Breast epithelium (tissue), 4 donors: ENCODE measurements at regions not wholly inside any gene's neighbourhood (a gene's known extent, or its start where the extent isn't known, plus 50 kb on each side); places are given as distances from the start of the nearest gene placed in this dataset.

ENCODE experiments used
- DNase-seq, 2 donors: peaks; one replicate each; pipeline ENCODE4 v3.0.0-alpha.2; 2019; ENCODE audit warnings: low spot score in 2 of 2
- H3K27ac ChIP-seq, 2 donors: fragments of 200-600 bp; sonication (generic) in 1 of 2; one replicate each; pipeline ENCODE4 v1.5.1; 2016 to 2019; ENCODE audit warnings: mild to moderate bottlenecking in 1 of 2
- H3K27me3 ChIP-seq, 2 donors: fragments of 200-600 bp; sonication (generic) in 1 of 2; one replicate each; pipeline versions ENCODE4 v1.5.1 to v1.6.0; 2017 to 2019; ENCODE audit warnings: control low read depth in 1 of 2, mild to moderate bottlenecking in 1 of 2
- H3K36me3 ChIP-seq: fragments of 200-600 bp; one replicate; pipeline ENCODE4 v1.5.1; 2019
- H3K4me1 ChIP-seq, 2 donors: fragments of 200-600 bp; sonication (generic); one replicate each; pipeline ENCODE4 v1.5.1; 2016 to 2019; ENCODE audit warnings: control low read depth in 1 of 2
- H3K4me3 ChIP-seq, 3 donors: fragments of 200-600 bp; sonication (generic); 1 replicate in 2 of 3; 2 replicates in 1 of 3; pipeline ENCODE4 v1.5.1; 2016 to 2019; ENCODE audit warnings: mild to moderate bottlenecking in 3 of 3, moderate library complexity in 2 of 3
- H3K9me3 ChIP-seq, 2 donors: fragments of 200-600 bp; sonication (generic) in 1 of 2; one replicate each; pipeline ENCODE4 v1.5.1; 2016 to 2019; ENCODE audit warnings: control low read depth in 1 of 2
- POLR2A ChIP-seq: fragments of 450-650 bp; IDR thresholded peaks from one replicate; pipeline ENCODE4 v1.6.1; 2016; ENCODE audit warnings: antibody characterized with exemption, mild to moderate bottlenecking, moderate library complexity
- POLR2AphosphoS5 ChIP-seq, 3 donors: sonication (generic); formaldehyde crosslinking; IDR thresholded peaks; one replicate each; pipeline ENCODE4 v1.6.1; 2017; ENCODE audit warnings: antibody characterized with exemption in 3 of 3
- intact Hi-C: fragments of 100-400 bp; cut with DNase I; formaldehyde crosslinking; loops from one replicate; pipeline ENCODE4 v1.15.1; 2023; ENCODE audit warnings: low total_unique reads
- TF ChIP-seq, protein P1 (sequence below), 3 donors: fragments of 450-650 bp; IDR thresholded peaks; one replicate each; pipeline ENCODE4 v1.5.1; 2016 to 2017; ENCODE audit warnings: antibody characterized with exemption in 3 of 3, mild to moderate bottlenecking in 3 of 3, moderate library complexity in 3 of 3

DNA sequence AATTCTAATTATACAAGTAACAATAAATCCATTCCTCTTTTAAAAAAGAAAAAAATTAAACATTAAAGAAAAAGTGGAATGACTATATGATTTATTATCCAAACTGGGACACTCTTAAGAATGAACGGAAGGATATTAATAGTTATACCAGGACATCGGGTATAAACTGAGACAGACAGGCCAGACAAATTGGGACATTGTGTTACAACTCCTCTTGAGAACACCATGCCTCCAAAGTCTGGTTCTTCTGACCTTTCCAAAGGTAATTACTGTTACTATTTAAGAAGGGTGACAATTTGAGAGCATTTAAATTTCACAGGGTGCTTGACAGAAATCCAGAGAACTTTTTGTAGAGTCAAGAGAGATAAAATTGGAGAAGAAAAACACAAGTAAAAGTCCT lies 132.1 kb upstream of the MARCHF11 start:
- Histone ChIP-seq H3K36me3 (no peaks in the 10 kb centered on the region), H3K27ac (no peak overlapping the region), H3K4me3 (no peak overlapping the region), H3K27me3 (no peaks in the 10 kb centered on the region), H3K9me3 (peaks cover 0 to 9% of the 10 kb centered on the region in 2 donors), H3K4me1 (no peaks in the 10 kb centered on the region)
- intact Hi-C loops, result no loop called here
- TF ChIP-seq POLR2AphosphoS5 (IDR thresholded peaks at IDR 0.05), result no peak
- no peak for TF ChIP-seq POLR2A
- TF ChIP-seq, protein P1, sequence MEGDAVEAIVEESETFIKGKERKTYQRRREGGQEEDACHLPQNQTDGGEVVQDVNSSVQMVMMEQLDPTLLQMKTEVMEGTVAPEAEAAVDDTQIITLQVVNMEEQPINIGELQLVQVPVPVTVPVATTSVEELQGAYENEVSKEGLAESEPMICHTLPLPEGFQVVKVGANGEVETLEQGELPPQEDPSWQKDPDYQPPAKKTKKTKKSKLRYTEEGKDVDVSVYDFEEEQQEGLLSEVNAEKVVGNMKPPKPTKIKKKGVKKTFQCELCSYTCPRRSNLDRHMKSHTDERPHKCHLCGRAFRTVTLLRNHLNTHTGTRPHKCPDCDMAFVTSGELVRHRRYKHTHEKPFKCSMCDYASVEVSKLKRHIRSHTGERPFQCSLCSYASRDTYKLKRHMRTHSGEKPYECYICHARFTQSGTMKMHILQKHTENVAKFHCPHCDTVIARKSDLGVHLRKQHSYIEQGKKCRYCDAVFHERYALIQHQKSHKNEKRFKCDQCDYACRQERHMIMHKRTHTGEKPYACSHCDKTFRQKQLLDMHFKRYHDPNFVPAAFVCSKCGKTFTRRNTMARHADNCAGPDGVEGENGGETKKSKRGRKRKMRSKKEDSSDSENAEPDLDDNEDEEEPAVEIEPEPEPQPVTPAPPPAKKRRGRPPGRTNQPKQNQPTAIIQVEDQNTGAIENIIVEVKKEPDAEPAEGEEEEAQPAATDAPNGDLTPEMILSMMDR (IDR thresholded peaks at IDR 0.05), result no peak
- no peak for DNase-seq

DNA sequence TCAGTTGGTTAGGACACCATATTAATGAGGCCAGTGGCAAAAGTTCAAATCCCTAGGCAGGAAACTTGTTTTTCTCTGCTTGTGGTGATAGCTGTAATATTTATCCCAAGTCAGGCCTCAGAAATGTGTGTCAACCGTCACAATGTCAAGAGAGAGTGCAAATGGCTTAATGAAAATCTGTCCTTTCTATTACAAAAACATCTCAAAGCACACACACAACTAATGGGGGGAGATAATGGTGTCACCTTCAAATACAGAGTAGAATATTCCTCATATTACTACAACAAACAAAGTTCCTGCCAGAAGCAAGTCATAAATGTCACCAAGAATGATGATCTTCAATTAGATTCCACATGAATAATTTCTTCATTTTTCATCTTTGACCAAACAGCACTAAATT lies 127.2 kb upstream of the MARCHF11 start:
- no peak for TF ChIP-seq POLR2AphosphoS5 (IDR thresholded peaks at IDR 0.05)
- TF ChIP-seq, protein P1 (IDR thresholded peaks at IDR 0.05), result no peak
- TF ChIP-seq POLR2A, result no peak
- intact Hi-C loops, result no loop called here

DNA sequence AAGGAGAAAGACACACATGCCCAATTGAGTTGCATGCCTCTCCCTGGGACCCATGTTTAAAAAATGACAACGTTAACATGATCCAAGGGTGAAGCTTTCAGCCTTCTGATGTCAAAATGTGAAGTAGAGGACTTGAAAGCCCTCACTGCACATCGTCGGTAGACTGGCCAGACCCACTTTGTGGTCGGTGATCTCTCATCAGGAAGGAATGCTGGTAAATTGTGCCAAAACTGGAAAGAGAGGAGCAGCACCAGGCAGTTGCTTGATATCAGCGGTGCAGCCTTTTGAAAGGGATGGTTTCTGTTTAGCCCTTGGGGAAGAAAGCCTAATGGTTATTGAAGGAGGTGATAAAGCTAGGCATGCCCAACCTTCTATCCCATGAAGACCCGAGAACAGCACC lies 125.3 kb upstream of the MARCHF11 start:
- no peaks in the 10 kb centered on the region for H3K4me1 ChIP-seq
- no peak for TF ChIP-seq POLR2AphosphoS5 (IDR thresholded peaks at IDR 0.05)
- H3K27ac ChIP-seq, result no peak overlapping the region
- H3K4me3 ChIP-seq, result no peak overlapping the region
- DNase-seq, result no peak
- H3K27me3 ChIP-seq, result no peaks in the 10 kb centered on the region
- no peaks in the 10 kb centered on the region for H3K9me3 ChIP-seq
- intact Hi-C loops, result no loop called here
- no peaks in the 10 kb centered on the region for H3K36me3 ChIP-seq

More for the DNA sequence above, 127.2 kb upstream of the MARCHF11 start:
- Histone ChIP-seq H3K36me3 (no peaks in the 10 kb centered on the region), H3K4me1 (no peaks in the 10 kb centered on the region), H3K4me3 (no peak overlapping the region), H3K27ac (no peak overlapping the region), H3K27me3 (no peaks in the 10 kb centered on the region), H3K9me3 (no peaks in the 10 kb centered on the region)
- DNase-seq, result no peak

DNA sequence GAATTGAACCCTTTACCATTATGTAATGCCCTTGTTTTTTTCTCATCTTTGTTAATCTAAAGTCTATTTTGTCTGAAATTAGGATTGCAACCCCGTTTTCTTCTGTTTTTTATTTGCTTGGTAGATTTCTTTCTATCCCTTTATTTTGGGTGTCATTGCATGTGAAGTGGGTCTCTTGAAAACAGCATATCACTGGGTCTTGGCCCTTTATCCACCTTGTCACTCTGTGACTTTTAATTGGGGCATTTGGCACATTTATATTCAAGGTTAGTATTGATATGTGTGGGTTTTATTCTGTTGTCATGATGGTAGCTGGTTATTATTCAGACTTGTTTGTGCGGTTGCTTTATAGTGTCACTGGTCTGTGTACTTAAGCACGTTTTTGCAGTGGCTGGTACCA lies 117.4 kb upstream of the MARCHF11 start:
- intact Hi-C loops, result no loop called here
- no peak for TF ChIP-seq POLR2AphosphoS5 (IDR thresholded peaks at IDR 0.05)
- no peak for TF ChIP-seq POLR2A
- TF ChIP-seq, protein P1 (IDR thresholded peaks at IDR 0.05), result no peak
- Histone ChIP-seq H3K4me3 (no peak overlapping the region), H3K27me3 (no peaks in the 10 kb centered on the region), H3K36me3 (no peaks in the 10 kb centered on the region), H3K4me1 (no peaks in the 10 kb centered on the region), H3K27ac (no peak overlapping the region), H3K9me3 (peaks cover 0 to 31% of the 10 kb centered on the region in 2 donors)
- DNase-seq, result no peak

DNA sequence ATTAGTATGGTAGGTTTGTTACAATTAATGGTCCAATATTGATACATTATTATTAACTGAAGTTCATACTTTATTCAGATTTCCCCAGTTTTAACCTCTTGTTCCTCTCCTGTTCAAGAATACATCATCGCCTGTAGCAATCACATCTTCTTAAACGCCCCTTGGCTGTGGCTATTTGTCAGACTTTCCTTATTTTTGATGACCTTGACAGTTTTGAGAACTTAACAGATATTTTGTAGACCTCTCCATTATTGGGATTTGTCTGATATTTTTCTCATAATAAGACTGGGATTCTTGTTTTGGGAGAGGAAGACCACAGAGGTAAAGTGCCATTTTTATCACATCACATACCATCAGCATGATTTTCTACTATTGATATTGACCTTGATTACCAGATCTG lies 112.3 kb upstream of the MARCHF11 start:
- TF ChIP-seq POLR2AphosphoS5 (IDR thresholded peaks at IDR 0.05) (no peak), POLR2A (no peak)
- TF ChIP-seq, protein P1 (IDR thresholded peaks at IDR 0.05), result no peak

DNA sequence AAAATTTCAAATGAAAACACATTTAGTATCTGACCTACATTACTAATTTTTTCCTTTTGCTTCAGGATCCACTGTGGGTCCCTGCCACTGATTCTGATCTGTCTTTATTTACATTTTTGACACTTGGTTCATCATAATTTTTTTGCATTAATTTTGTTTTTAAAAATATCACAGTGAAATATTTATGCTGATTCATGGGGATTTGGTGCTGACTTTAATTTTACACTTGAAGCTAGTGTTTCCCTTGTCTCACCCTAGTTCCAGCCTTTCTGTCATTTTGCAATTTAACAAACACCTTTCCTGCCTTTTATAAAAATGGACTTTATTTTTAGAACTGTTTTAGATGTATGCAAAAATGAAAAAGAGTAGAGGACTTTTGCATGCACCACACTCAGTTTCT lies 111.9 kb upstream of the MARCHF11 start:
- Histone ChIP-seq H3K4me1 (no peaks in the 10 kb centered on the region), H3K4me3 (no peak overlapping the region), H3K27ac (no peak overlapping the region), H3K27me3 (no peaks in the 10 kb centered on the region), H3K36me3 (no peaks in the 10 kb centered on the region), H3K9me3 (peaks cover 0 to 14% of the 10 kb centered on the region in 2 donors)
- TF ChIP-seq, protein P1 (IDR thresholded peaks at IDR 0.05), result no peak
- TF ChIP-seq POLR2AphosphoS5 (IDR thresholded peaks at IDR 0.05) (no peak), POLR2A (no peak)
- intact Hi-C loops, result no loop called here
- DNase-seq, result no peak

More for the DNA sequence above, 112.3 kb upstream of the MARCHF11 start:
- intact Hi-C loops, result no loop called here
- Histone ChIP-seq H3K27ac (no peak overlapping the region), H3K4me1 (no peaks in the 10 kb centered on the region), H3K27me3 (no peaks in the 10 kb centered on the region), H3K9me3 (peaks cover 0 to 18% of the 10 kb centered on the region in 2 donors), H3K4me3 (no peak overlapping the region), H3K36me3 (no peaks in the 10 kb centered on the region)
- DNase-seq, result no peak
